Vagina (tissue), 2 donors: ENCODE measurements at regions not wholly inside any gene's neighbourhood (a gene's known extent, or its start where the extent isn't known, plus 50 kb on each side); places are given as distances from the start of the nearest gene placed in this dataset.
"Not testable (repeated sequence)": the region's sequence is repeated elsewhere in the genome, so short reads cannot be mapped to it uniquely, and the experiment has no call there.

ENCODE experiments used
- DNase-seq, 2 donors: peaks; one replicate each; pipeline ENCODE4 v3.0.0-alpha.2; 2017; ENCODE audit errors: extremely low spot score in 2 of 2
- H3K27ac ChIP-seq: fragments of 200-600 bp; sonication (generic); one replicate; pipeline ENCODE4 v1.5.1; 2019
- H3K27me3 ChIP-seq: fragments of 200-600 bp; sonication (generic); one replicate; pipeline ENCODE4 v1.5.1; 2019
- H3K36me3 ChIP-seq, 2 donors: fragments of 200-600 bp; sonication (generic); one replicate each; pipeline ENCODE4 v1.5.1; 2017 to 2019
- H3K4me1 ChIP-seq: fragments of 200-600 bp; sonication (generic); one replicate; pipeline ENCODE4 v1.5.1; 2019
- H3K4me3 ChIP-seq, 2 donors: fragments of 200-600 bp; sonication (generic); 1 replicate in 1 of 2; 2 replicates in 1 of 2; pipeline ENCODE4 v1.5.1; 2016 to 2019
- H3K9me3 ChIP-seq: fragments of 200-600 bp; sonication (generic); one replicate; pipeline ENCODE4 v1.5.1; 2019
- POLR2A ChIP-seq, 2 donors: fragments of 450-650 bp; IDR thresholded peaks; one replicate each; pipeline ENCODE4 v1.6.1; 2017; ENCODE audit warnings: antibody characterized with exemption in 2 of 2, mild to moderate bottlenecking in 2 of 2, moderate library complexity in 2 of 2
- POLR2AphosphoS5 ChIP-seq, 2 donors: sonication (generic); formaldehyde crosslinking; IDR thresholded peaks; one replicate each; pipeline ENCODE4 v1.9.0; 2017; ENCODE audit warnings: antibody characterized with exemption in 2 of 2, mild to moderate bottlenecking in 2 of 2, low read depth in 1 of 2; ENCODE audit not compliant: insufficient read depth in 1 of 2
- intact Hi-C: fragments of 100-400 bp; cut with DNase I; formaldehyde crosslinking; loops from one replicate; pipeline ENCODE4 v1.15.1; 2023
- TF ChIP-seq, protein P1 (sequence below), 3 experiments: fragments of 450-650 bp in 2 of 3; fragments of 200-600 bp in 1 of 3; sonication (generic) in 1 of 3; IDR thresholded peaks; one replicate each; pipeline ENCODE4 v1.5.1; 2017 to 2019; ENCODE audit warnings: antibody characterized with exemption in 3 of 3, mild to moderate bottlenecking in 2 of 3, moderate library complexity in 2 of 3

DNA sequence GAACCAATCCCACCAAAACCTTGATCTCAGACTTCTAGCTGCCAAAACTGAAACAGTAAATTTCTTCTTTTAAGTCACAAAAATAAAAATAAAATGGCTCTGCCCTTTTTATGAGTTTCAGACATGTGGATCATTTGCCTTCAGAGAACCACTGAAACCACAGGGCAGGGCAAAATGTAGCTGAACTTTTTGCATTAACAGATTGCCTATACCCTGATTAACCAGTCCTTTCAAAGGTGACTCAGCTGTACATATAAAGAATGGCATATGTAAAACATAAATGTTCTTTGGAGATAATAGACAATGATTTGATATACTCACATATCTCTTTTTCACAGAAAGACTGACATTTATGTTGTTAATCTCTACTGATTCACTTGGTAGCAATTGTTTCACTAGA lies 187.1 kb upstream of the GRIN3A start:
- Histone ChIP-seq H3K36me3 (no peaks in the 10 kb centered on the region), H3K27ac (no peak overlapping the region), H3K4me3 (no peak overlapping the region), H3K9me3 (no peaks in the 10 kb centered on the region), H3K27me3 (no peaks in the 10 kb centered on the region), H3K4me1 (no peaks in the 10 kb centered on the region)
- intact Hi-C loops: no loop called here
- TF ChIP-seq POLR2A (IDR thresholded peaks at IDR 0.05) (no peak), POLR2AphosphoS5 (IDR thresholded peaks at IDR 0.05; ENCODE audit: insufficient read depth in 1 of 2, low read depth in 1 of 2) (no peak)
- TF ChIP-seq, protein P1, sequence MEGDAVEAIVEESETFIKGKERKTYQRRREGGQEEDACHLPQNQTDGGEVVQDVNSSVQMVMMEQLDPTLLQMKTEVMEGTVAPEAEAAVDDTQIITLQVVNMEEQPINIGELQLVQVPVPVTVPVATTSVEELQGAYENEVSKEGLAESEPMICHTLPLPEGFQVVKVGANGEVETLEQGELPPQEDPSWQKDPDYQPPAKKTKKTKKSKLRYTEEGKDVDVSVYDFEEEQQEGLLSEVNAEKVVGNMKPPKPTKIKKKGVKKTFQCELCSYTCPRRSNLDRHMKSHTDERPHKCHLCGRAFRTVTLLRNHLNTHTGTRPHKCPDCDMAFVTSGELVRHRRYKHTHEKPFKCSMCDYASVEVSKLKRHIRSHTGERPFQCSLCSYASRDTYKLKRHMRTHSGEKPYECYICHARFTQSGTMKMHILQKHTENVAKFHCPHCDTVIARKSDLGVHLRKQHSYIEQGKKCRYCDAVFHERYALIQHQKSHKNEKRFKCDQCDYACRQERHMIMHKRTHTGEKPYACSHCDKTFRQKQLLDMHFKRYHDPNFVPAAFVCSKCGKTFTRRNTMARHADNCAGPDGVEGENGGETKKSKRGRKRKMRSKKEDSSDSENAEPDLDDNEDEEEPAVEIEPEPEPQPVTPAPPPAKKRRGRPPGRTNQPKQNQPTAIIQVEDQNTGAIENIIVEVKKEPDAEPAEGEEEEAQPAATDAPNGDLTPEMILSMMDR (IDR thresholded peaks at IDR 0.05): no peak
- no peak for DNase-seq

DNA sequence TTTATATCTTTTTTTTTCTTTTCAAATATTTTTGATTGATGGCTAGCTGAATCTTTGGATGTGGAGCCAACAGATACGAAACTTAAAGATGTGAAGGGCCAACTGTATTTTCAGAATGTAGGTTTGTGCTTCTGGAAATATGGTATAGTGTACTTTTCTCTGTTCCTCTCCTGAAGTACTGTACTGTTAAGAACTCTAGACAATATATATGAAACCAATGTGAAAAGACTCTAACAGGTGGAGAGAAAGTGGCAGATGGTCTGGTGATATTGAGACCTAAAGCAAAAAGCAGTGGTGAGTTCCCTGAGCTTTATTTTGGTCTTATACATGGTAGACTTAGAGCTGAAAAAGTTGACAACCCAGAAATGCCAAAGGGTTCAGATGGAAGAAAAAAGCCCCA lies 185.0 kb upstream of the GRIN3A start:
- intact Hi-C loops: no loop called here
- TF ChIP-seq POLR2AphosphoS5 (IDR thresholded peaks at IDR 0.05; ENCODE audit: insufficient read depth in 1 of 2, low read depth in 1 of 2) (no peak), POLR2A (IDR thresholded peaks at IDR 0.05) (no peak)
- no peak for DNase-seq
- H3K27me3 ChIP-seq: no peaks in the 10 kb centered on the region
- H3K4me3 ChIP-seq: no peak overlapping the region
- H3K9me3 ChIP-seq: no peaks in the 10 kb centered on the region
- H3K36me3 ChIP-seq: no peaks in the 10 kb centered on the region
- no peaks in the 10 kb centered on the region for H3K4me1 ChIP-seq
- no peak overlapping the region for H3K27ac ChIP-seq

DNA sequence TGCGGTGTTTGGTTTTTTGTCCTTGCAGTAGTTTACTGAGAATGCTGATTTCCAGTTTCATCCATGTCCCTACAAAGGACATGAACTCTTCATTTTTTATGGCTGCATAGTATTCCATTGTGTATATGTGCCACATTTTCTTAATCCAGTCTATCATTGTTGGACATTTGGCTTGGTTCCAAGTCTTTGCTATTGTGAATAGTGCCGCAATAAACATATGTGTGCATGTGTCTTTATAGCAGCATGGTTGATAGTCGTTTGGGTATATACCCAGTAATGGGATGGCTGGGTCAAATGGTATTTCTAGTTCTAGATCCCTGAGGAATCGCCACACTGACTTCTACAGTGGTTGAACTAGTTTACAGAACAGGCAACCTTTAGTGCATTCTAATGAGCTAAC lies 178.5 kb upstream of the GRIN3A start:
- H3K27me3 ChIP-seq, intact Hi-C loops, H3K4me3 ChIP-seq, H3K4me1 ChIP-seq, H3K27ac ChIP-seq, H3K36me3 ChIP-seq, H3K9me3 ChIP-seq, DNase-seq: not testable (repeated sequence)

DNA sequence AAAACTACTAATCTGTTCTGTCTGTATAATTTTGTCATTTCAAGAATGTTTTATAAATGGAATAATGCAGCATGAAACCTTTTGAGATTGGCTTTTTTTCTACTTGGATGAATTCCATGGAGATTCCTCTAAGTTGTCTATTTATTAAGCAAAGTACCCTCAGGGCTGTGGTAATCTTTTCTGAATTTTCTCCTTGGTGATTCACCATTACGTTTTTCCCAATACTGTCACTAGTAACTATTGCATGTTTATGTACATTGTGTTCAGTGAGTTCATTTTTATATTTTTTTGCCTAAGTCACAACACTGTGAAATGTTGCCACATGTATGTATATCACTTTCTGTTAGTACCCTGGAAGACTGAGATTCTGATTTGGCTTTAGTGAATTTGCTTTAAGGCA lies 177.0 kb upstream of the GRIN3A start:
- Histone ChIP-seq H3K27me3 (no peaks in the 10 kb centered on the region), H3K4me3 (no peak overlapping the region), H3K9me3 (no peaks in the 10 kb centered on the region), H3K36me3 (no peaks in the 10 kb centered on the region), H3K27ac (no peak overlapping the region), H3K4me1 (no peaks in the 10 kb centered on the region)
- no peak for DNase-seq
- intact Hi-C loops: no loop called here
- TF ChIP-seq POLR2AphosphoS5 (IDR thresholded peaks at IDR 0.05; ENCODE audit: insufficient read depth in 1 of 2, low read depth in 1 of 2): no peak
- TF ChIP-seq POLR2A (IDR thresholded peaks at IDR 0.05): no peak
- TF ChIP-seq, protein P1 (IDR thresholded peaks at IDR 0.05): no peak

GRCh38 chr9:101912698-101913097 lies 174.3 kb upstream of the GRIN3A start:
- Histone ChIP-seq H3K27me3 (no peaks in the 10 kb centered on the region), H3K4me3 (no peak overlapping the region), H3K4me1 (no peaks in the 10 kb centered on the region), H3K36me3 (no peaks in the 10 kb centered on the region), H3K9me3 (no peaks in the 10 kb centered on the region), H3K27ac (no peak overlapping the region)
- intact Hi-C loops: no loop called here
- DNase-seq: no peak
- TF ChIP-seq POLR2A (IDR thresholded peaks at IDR 0.05): no peak
- no peak for TF ChIP-seq POLR2AphosphoS5 (IDR thresholded peaks at IDR 0.05; ENCODE audit: insufficient read depth in 1 of 2, low read depth in 1 of 2)

DNA sequence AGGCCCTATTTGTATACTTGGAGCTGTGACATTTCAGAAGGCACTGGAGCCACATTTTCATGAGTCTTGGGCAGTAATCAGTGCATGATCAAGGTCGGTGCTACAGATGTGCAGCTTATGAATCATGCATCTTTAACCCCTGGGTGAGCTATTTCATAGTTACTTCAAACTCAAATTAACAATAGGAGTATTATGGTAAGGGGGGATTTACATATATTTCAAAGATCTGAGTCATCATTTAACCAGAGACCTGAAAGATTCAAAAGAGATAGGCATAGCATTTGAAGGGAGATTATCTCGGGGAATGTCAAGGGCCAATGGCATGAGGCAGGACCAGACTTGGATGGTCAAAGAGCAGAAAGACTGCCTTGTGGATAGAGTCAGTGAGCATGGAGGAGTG lies 169.0 kb upstream of the GRIN3A start:
- no peaks in the 10 kb centered on the region for H3K9me3 ChIP-seq
- no peaks in the 10 kb centered on the region for H3K27me3 ChIP-seq
- no peak for DNase-seq
- no peak overlapping the region for H3K27ac ChIP-seq
- no peaks in the 10 kb centered on the region for H3K4me1 ChIP-seq
- H3K4me3 ChIP-seq: no peak overlapping the region
- intact Hi-C loops: no loop called here
- TF ChIP-seq POLR2AphosphoS5 (IDR thresholded peaks at IDR 0.05; ENCODE audit: insufficient read depth in 1 of 2, low read depth in 1 of 2): no peak
- TF ChIP-seq, protein P1 (IDR thresholded peaks at IDR 0.05): no peak
- no peaks in the 10 kb centered on the region for H3K36me3 ChIP-seq

DNA sequence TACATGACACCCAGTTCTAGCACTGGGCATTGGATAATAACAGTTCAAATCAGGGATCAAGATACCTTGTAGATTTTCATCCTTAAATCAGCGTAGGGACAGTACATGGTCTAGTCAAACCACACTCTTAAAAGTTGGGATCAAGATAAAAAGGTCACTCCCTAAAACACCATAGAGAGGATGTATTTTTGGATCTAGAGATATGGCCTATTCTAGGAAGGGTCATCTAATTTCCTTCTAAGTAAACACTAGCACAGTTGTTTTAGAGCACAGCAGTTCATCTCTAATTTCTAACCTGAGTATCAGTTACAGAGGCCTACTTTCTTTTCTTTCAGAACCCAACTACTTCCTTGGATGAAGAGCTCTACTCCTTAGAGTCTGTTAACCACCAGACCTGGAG lies 166.4 kb upstream of the GRIN3A start:
- no peak for DNase-seq
- Histone ChIP-seq H3K27me3 (no peaks in the 10 kb centered on the region), H3K27ac (no peak overlapping the region), H3K4me3 (no peak overlapping the region), H3K4me1 (no peaks in the 10 kb centered on the region), H3K36me3 (no peaks in the 10 kb centered on the region), H3K9me3 (no peaks in the 10 kb centered on the region)
- intact Hi-C loops: no loop called here
- TF ChIP-seq POLR2AphosphoS5 (IDR thresholded peaks at IDR 0.05; ENCODE audit: insufficient read depth in 1 of 2, low read depth in 1 of 2) (no peak), POLR2A (IDR thresholded peaks at IDR 0.05) (no peak)
- TF ChIP-seq, protein P1 (IDR thresholded peaks at IDR 0.05): no peak
